ENCODE measurements at regions not wholly inside any gene's neighbourhood (a gene's known extent, or its start where the extent isn't known, plus 50 kb on each side); places are given as distances from the start of the nearest gene placed in this dataset.
"Not testable (repeated sequence)": the region's sequence is repeated elsewhere in the genome, so short reads cannot be mapped to it uniquely, and the experiment has no call there.

DNA sequence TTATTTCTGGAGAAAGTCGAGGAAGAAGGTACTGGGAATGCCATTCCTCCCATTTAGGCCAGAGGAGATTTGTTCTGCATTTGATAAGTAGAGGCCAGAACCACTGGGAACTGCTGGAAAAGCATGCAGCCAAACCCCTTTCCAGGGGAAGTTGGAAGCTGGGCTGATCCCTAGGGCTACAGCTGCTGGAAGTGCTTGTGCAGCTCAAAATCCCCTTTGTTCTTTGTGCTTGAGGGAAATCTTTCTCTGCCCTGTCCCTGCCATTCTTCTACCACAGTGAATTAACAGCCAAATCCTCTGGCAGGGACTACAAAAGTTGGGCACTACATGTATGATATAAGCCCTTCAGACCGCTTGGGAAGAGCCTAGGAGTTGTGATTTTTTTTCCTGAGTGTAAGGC, 734.1 kb downstream of the LRRIQ3 start:
- DNase-seq, result no peak

DNA sequence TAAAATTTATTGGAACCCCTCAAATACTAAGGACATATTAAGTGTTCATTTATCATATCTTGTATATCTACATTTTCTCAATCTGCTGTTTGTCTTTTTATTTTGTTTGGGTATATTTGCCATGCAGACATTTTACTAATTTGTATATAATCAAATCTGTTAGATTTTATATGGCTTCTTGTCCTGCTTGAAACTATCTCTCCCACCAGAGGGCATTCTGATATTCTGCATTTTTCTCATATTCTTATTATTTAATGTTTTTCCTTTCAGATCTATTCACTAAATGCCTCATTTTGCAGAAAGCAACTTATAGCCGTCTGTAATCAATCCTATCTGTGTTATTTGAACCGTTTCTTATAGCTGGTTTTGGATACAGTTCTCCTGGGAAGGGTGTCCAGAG, 745.5 kb downstream of the LRRIQ3 start:
- no peak for DNase-seq

DNA sequence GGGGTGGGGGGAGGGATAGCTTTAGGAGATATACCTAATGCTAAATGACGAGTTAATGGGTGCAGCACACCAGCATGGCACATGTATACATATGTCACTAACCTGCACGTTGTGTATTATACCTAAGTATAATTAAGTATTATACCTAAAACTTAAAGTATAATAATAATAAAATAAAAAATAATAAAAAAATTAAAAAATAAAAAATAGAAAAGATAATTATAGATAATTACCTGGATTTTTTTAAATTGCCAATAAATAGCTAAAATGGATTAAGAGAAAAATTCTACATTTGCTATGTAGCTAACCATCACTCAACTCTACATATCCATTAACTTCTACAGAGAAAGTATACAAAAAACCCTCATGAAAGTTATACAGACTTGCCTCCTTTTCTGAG, 747.3 kb downstream of the LRRIQ3 start:
- DNase-seq, result not testable (repeated sequence)

DNA sequence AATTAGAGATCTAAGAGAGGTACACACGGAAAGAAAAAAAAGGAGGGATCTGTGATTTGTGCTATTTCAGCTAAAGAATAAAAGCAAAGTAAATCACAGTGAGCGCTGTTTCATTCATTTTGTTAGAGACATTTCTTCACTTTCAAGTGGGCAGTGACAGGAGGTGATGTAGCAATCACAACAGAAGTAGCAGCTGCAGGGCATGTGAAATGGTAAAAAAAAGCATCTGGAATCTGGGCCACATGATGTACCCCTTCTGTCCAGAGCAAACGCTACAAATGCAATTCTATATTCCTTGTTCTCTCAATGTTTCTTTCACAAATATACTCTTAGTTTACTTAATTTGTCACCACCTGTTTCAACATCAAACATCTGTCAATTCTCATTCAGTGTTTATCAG, 786.5 kb downstream of the LRRIQ3 start:
- DNase-seq, result peak; percentile 92

DNA sequence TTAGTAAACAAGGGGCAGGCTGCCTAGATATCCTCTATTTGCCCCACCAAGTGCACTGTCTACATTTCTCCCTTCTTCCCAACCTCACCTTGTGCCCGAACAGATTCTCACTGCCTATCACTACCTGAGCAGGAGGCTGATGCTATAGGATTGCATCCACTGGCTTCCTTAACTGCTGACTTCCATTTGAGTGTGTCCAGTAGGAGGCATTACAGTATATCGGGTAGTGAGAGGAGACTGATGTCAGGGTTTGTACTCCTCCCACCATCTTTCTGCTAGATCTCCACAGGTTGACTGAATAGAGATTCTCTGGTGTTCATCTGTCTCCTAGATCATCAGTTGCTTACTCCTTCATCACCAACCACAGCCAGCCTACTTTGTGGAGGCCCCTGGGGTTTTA, 796.3 kb downstream of the LRRIQ3 start:
- peak; percentile 51 for DNase-seq

DNA sequence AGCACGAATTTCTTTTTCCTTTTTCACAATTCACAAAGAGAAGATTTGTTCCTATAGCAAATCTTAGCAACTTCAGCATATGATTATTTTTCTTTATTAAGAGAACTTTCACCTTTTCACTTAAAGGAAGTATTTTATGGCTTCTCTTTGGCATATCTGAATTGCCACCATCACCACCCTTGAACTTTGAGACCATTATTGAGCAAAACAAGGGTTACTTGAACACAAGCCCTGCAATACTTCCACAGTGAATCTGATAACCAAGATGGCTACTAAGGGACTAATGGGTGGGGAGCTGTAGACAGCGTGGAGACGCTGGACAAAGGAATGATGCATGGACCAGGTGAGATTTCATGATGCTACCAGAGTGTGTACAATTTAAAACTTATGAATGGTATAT, 815.0 kb downstream of the LRRIQ3 start:
- DNase-seq, result no peak

DNA sequence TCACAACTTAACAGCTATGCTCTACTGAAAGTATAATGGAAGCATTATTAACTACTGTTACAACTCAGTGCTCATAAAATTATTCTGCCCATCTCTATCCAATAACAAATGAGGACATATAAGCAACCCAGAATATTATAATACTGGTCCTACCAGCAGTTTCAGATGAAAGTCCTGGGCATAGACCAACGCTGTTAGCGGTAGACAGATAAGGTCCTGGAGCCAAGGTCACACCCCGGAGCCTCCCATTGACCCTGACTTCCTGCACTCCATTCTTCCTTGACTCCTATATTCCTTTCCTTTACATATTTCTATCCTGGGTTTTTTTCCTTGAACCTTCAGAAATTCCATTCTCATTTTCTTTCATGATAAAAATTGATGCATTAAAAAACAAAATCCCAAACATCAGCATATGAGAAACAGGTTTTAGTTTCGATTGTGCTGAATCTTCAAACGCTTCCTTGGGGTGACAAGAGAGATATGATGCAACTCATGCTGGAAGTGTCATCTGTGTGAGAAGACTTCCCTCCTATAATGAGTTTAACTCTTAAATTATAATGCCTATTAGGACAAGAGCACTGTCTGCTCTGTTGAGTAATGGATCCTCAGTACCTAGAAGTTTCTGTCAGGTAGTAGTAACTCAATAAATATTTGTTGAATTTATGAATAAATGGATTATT, 831.1 kb downstream of the LRRIQ3 start:
- DNase-seq, result no peak

DNA sequence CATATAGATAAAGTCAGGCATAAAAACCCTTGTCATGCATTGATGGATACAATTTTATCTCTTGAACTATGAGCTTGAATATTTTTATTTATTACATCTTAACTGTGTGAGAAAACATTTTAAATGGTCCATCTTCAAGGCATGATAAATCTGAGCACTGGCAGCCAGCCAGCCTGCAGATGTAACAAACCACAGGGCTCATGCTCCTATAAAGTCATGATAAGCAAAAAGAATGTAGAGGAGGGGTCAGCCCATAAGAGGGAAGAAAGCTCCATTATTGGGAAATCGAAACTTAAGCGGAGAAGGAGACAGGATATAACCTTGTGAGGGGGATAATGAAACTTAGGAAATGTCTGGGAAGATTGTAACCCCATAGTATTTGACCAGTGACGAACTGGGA, 839.0 kb downstream of the LRRIQ3 start:
- DNase-seq, result no peak

DNA sequence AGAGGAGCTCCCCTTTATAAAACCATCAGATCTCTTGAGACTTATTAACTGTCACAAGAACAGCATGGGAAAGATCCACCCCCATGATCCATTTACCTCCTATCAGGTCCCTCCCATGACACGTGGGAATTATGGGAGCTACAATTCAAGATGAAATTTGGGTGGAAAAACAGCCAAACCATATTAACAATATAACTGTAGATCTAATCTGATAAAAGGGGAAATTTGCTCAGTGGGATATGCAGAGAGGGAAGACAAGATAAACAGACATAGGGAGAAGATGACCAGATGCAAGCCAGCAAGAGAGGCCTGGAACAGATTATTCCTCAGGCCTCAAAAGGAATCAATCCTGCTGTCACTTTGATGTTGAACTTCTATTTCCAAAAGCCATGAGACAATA, 841.5 kb downstream of the LRRIQ3 start:
- DNase-seq, result no peak

DNA sequence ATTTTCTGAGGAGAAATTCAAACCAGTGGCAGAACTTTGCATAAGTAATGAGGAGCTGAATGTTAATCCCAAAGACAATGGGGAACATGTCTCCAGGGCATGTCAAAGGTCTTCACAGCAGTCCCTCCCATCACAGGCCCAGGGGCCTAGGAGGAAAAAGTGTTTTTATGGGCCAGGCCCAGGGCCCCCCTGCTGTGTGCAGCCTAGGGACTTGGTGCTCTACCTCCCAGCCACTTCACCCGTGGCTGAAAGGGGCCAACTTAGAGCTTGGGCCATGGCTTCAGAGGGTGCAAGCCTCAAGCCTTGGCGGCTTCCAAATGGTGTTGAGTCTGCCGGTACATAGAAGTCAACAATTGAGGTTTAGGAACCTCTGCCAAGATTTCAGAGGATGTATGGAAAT, 854.0 kb downstream of the LRRIQ3 start:
- no peak for DNase-seq

DNA sequence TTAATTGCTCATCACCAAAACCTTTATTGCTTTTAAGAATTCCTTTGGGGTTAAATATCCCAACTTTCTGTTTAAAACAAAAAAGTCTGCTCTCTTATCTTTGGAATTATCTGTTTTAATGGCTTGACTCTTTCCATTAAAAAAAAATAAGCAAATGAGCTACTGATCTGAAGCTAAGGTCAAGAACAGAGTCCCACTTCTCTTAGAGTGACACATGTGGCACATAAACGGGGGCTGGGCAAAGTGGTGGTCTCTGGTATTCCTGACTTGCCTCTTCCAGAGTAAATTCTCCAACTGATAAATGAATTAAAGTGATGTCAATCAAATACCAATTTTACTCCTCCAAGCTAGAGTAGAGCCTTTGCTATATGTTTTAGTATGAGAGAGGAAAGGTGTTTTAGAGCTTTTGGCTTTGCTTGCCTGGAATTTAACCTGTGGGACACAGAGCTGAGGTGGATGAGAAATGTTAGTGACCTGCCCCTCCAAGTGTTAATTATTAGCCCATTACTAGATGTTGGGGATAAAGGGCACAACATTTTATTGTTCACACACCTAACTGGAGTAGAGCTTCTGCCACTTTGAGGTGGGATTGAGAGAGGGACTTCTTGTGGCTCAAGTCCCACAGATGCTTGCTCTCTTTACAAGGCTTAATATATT, 864.0 kb downstream of the LRRIQ3 start:
- no peak for DNase-seq

DNA sequence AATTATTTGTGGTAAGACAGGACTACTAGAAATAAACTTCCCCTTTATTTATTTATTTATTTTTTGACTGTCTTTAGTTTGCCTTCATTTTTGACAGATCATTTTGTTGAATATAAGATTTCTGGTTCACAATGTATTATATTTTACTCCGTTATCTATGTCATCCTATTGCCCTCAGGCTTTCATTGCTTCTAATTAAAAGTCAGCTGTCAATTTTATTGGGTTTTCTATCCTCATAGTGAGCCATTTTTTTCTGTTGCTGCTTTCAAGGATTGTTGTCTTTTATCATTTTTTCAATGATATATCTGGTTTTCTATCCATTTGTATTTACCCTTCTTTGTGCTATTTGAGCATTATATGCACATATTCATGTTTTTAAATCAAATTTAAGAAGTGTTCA, 866.2 kb downstream of the LRRIQ3 start:
- no peak for DNase-seq

DNA sequence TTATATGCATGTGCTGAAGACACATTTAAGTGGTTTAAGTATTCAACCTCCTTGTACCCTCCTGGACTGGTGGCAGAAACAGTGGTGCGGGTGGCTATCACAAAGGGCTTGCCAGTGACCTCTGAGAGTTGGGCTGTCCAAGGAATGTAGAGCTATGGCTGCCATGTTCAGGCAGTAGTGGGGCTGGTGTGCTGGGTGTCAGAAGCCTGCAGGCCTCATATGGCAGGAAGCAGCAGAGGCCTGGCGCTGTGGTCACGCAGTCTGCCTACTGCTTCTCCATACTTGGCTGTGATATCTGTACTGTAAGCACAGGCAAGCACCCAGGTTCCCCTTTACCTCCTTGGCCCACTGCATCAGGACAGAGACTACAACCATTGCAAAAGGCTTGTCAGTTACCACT, 870.0 kb downstream of the LRRIQ3 start:
- no peak for DNase-seq

DNA sequence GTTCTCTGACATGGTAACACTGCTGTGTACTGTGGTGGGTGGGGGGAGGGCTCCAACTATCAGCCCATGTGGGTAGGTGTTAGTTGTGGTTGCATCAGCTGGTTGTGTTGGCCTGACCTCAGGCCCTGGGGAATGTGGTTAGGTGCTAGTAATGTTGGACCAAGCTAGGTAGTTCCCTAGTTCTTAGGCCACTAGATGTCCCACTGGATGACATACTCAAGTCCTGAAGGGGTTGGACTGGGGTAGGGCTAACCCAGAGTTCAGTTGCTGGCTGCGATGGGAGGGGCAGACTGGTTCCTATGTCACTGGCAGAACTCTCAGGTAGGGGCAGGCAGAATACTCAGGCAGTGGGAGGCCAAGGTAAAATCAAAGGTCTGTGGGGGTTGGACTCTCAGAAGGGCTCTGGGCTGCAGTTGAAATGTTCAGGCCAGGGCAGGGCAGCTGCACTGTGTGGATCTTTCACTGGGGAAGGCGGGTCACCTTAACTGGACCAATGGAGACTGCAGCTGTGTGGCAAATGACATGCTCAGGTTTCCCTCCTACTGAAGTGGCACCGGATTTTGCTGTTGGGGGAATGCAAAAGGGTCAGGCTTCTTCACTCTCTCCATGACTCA, 870.7 kb downstream of the LRRIQ3 start:
- DNase-seq, result no peak

DNA sequence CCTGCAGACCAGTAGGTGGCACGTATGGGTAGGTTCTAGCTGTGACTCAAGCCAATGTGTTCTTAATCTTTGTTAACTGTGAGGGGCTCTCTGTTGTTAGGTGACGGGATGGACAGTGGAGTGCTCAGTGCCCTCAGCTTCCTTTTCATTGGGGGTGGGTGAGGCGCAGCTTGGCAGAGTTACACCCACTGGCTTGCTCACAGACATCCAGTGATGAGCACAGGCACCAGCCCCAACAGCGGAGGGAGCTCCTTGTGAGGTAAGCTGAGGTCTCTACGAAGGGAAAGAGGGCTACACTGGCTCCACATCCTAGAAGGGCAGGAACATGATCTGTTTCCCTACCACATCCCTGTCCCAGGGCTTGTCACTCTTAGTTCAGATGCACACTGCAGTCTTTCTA, 871.3 kb downstream of the LRRIQ3 start:
- DNase-seq, result no peak

DNA sequence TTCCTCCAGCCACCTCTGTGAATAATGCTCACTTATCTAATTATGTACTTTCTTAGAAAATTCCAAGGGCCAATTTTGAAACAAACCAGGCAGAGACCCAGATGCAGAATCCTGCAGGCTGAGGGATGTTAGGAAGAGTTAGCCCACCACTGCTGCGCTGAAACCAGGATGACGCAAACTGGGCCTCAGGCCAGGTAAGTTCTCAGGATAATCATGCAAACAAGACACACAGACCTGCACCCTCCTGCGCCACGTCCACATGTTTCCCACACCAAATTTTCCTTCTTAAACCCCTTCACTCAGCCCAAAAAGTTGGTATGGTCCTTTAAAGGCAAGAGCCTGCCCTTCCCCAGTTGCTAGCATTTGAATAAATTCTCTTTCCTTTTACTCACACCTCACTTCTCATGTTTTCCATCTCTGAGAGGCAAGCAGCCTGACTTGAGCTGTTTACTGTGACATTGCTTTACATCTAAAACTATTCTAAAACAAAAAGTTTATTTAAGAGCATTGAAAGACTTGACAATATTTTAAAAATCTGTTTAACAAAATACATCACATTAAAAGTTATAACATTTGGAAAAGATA, 887.1 kb downstream of the LRRIQ3 start:
- DNase-seq, result no peak

DNA sequence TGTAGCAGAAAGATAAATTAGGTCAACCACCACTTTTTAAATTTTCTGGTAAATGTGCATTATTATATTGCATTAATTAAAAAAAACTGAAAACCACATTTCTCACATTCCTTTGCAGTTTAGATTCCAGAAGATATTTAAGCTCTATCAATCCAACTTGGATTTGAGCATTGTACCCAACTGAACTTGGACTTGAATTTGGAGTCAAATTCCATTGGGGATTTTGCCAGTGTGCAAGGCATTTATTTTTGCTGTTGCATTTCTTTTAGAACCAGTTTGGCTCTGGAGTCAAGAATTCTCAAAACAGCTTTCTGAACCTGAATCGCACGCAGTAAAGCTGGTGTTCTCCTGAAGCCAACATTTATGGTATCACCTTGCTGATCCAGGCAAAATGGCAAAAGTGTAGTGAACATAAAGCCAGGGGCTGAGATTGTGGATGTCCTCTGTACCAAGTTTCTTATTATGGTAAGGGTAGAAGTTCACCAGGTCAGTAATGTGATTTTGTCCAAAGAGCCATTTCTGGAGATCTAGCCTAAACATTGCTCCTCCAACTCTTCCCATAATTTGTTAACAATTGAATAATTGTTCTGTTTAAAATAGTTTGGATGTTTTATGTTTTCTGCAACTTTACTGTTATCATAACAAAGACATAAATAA, 890.9 kb downstream of the LRRIQ3 start:
- no peak for DNase-seq

DNA sequence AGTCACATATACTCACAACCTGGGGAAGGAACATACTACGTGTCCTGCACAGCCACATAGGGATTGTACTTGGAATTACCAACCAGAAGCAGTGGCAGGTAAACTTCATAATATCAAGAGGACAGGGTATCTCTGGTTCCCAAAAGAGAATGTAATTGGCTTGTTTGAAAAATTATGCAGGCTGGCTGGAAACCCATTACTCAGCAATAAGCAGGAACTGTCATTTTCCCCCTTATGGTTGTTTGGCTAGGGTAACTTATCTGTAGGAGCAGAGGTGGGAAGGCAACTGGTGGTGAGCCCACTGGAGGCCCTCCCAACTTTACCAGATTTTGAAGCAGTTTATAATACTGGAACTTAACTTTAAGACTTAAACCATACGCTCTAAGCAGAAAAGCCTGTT, 924.1 kb downstream of the LRRIQ3 start:
- DNase-seq, result no peak

DNA sequence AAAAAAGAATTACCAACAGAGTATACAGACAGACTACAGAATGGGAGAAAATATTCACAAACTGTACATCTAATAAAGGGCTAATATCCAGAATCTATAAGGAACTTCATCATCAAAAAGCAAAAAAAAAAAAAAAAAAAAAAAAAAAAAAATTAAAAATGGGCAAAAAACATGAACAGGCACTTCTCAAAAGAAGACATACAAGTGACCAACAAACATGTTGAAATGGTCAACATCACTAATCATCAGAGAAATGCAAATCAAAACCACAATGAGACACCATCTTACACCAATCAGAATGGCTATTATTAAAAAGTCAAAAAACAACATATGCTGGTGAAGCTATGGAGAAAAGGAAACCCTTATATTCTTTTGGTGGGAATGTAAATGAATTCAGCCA, 952.8 kb downstream of the LRRIQ3 start:
- DNase-seq, result not testable (repeated sequence)

DNA sequence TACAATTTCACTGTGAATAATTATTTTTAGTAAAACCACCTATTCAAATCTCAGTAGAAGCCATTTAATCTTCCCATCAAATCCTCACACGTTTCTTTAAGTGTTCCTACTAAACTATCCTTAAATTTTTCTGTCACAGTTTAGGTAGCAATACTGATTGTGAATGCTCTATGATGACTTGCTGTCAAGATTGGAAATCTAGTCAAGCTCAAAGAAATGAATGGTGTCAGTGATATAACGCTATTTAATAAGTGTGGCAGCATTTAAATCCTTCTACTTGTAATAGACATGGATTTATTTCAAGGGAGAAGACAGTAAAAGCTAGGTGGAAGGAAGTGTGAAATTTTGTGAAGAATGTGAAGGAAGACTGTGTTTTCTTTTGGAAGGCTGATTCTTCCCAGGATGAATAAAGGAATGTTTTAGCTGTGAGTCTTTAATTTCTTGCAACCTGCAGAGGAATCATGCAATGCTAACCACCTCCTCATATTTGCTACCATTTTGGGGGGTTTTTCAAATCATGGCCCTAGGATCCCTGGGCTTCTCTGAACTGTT, 936.7 kb upstream of the NEGR1 start:
- no peak for DNase-seq

DNA sequence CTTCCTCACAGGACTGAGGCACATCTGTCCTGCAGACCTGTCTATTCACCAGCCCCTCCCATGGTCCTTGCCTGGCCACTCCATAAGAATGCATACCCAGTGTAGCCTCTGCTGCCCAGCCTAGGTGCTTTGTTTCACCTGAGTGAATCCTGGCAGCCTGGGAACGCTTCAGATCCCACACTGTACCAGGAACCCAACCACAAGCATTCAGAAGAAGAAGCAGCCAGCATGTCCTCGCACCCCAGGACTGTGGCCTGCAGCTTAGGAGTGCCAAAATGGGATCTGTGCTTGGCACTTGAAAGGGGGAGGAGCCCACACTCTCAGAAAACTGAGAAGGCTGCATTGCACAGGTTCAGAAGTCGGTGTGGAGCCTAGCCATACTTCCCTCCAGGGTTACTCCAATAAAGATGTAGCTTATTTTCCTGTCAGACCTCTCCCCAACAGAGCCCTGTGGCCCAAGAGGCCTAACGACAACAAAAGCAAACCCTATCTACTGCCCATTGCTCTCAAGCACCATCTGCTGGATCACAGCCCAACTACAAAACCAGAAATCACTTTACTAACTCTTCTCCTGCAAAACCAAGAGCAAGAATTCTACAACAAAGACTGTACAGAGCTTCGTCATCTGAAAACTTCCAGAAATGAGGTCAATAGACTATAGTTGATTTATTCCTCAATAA, 923.1 kb upstream of the NEGR1 start:
- peak; percentile 52 for DNase-seq

DNA sequence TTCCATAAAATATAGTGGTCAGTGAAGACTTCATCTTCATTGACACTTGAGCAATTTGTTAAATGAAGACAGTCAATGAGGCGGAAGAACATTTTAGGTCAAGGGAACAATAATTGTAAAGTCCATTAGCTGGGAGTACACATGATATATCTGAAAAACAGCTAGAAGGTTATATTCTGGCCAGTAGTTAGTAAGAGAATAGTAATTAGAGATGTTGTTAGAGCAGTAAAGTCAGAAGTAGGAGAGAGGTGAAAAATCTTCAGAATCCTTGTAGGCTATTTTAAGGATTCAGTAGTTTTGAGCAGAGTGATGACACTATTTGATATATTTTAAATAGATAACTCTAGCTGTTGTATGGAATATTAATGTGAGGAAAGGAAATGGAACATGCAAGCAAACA, 915.6 kb upstream of the NEGR1 start:
- DNase-seq, result no peak

DNA sequence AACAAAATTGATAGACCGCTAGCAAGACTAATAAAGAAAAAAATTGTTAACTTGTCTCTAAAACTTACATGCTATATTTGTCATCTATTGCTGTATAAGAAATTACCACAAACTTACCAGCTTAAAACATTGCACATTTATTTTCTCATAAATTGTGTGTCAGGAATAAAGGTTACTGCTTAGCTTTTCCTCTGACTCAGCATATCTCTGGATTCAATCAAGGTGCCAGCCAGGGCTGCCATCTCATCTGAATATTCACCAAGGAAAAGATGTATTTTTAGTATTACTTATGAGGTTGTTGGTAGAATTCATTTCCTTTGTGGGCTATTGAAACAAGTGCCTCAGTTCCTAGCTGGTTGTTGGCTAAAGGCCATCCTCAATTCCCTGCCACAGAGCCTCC, 912.6 kb upstream of the NEGR1 start:
- DNase-seq, result no peak

Measured in DMS53 (cell line).